Heart left ventricle (tissue), 13 donors: ENCODE measurements at regions not wholly inside any gene's neighbourhood (a gene's known extent, or its start where the extent isn't known, plus 50 kb on each side); places are given as distances from the start of the nearest gene placed in this dataset.

ENCODE experiments used
- POLR2A ChIP-seq, 2 donors: fragments of 450-650 bp; IDR thresholded peaks; one replicate each; pipeline ENCODE4 v1.6.1; 2017; ENCODE audit warnings: antibody characterized with exemption in 2 of 2, mild to moderate bottlenecking in 2 of 2, moderate library complexity in 2 of 2
- TF ChIP-seq, protein P1 (sequence below), 12 donors: fragments of 200-600 bp; sonication (generic) in 4 of 12; IDR thresholded peaks; one replicate each; pipeline versions ENCODE4 v1.5.0 to v1.8.0; 2018 to 2022; ENCODE audit warnings: antibody characterized with exemption in 12 of 12, mild to moderate bottlenecking in 5 of 12
- donor health status: ischemic (EF 13 %, LVEDD 7.1; RV severe dilation, severe dysfunction).
- donor health status: DM: no; HTN: yes; CAD: no.
- donor health status: DM: no; HTN: no; CAD: no.
- donor health status: ischemic (EF 25% LVEDD 6.9; RV normal size, moderate dysfunction).
- donor health status: ischemic (EF 25% LVEDD 5.7; RV mildly dilated, moderate dysfunction).
- donor health status: ischemic (EF 35%, LVEDD 5.7; RV mildly dilated, moderate dysfunction).
- donor health status: nonischemic (EF 11% LVEDD 7.7; RV severe dilation, severe dysfunction).
- donor health status: DM: yes; HTN: yes; CAD: no.
- donor health status: PGD.
- donor health status: ischemic (EF 29% LVEDD 5.4; RV normal size, mild dysfunction).
- donor health status: nonischemic (EF 23%, LVEDD 6.1; RV moderate dilation, normal function).

DNA sequence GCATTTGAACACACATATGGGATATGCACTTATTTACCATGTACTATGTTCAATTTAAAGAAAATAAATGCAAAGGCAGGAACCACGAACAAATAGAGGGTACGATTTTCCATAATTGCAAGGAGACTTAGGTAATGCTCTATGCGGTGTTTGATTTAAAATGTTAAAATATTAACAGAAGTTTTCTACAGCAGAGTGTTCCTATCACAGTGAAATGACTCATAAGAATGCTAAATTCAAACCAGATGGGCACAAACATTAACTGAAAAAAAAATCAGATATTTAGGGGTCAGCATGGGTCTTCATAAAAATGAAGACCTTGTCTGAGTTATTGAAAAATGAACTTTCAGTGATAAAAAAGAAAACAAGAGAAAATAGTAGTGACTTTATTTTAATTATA is 65.4 kb downstream of the LLPH start:
- TF ChIP-seq, protein P1, sequence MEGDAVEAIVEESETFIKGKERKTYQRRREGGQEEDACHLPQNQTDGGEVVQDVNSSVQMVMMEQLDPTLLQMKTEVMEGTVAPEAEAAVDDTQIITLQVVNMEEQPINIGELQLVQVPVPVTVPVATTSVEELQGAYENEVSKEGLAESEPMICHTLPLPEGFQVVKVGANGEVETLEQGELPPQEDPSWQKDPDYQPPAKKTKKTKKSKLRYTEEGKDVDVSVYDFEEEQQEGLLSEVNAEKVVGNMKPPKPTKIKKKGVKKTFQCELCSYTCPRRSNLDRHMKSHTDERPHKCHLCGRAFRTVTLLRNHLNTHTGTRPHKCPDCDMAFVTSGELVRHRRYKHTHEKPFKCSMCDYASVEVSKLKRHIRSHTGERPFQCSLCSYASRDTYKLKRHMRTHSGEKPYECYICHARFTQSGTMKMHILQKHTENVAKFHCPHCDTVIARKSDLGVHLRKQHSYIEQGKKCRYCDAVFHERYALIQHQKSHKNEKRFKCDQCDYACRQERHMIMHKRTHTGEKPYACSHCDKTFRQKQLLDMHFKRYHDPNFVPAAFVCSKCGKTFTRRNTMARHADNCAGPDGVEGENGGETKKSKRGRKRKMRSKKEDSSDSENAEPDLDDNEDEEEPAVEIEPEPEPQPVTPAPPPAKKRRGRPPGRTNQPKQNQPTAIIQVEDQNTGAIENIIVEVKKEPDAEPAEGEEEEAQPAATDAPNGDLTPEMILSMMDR (IDR thresholded peaks at IDR 0.05), result no peak
- no peak for TF ChIP-seq POLR2A (IDR thresholded peaks at IDR 0.05)
